ENCODE measurements at regions not wholly inside any gene's neighbourhood (a gene's known extent, or its start where the extent isn't known, plus 50 kb on each side); places are given as distances from the start of the nearest gene placed in this dataset.

GRCh38 chr4:131084997-131085396, 1989.0 kb downstream of the C4orf33 start:
- no peak for DNase-seq
- Histone ChIP-seq H3K27ac (replicated peaks) (no peak overlapping the region), H3K27me3 (ENCODE audit: low read depth) (no peaks in the 10 kb centered on the region), H3K36me3 (no peaks in the 10 kb centered on the region), H3K4me1 (no peaks in the 10 kb centered on the region), H3K9me3 (replicated peaks) (no peaks in the 10 kb centered on the region), H3K4me3 (no peak overlapping the region)
- intact Hi-C loops (cut with micrococcal nuclease): no loop called here
- no peak for TF ChIP-seq CTCF (IDR thresholded peaks at IDR 0.05; ENCODE audit: borderline replicate concordance)

- Histone ChIP-seq H3K4me3 (no peak overlapping the region), H3K4me1 (no peaks in the 10 kb centered on the region), H3K36me3 (no peaks in the 10 kb centered on the region), H3K9me3 (replicated peaks) (no peaks in the 10 kb centered on the region), H3K27me3 (ENCODE audit: low read depth) (no peaks in the 10 kb centered on the region), H3K27ac (replicated peaks) (no peak overlapping the region)
- intact Hi-C loops (cut with micrococcal nuclease): no loop called here
- no peak for DNase-seq
- peak; percentile 11 for TF ChIP-seq CTCF (IDR thresholded peaks at IDR 0.05; ENCODE audit: borderline replicate concordance)
Measured at GRCh38 chr4:131091896-131092295, 1995.9 kb downstream of the C4orf33 start.

GRCh38 chr4:131093303-131093702, 1997.4 kb downstream of the C4orf33 start:
- Histone ChIP-seq H3K4me1 (no peaks in the 10 kb centered on the region), H3K4me3 (no peak overlapping the region), H3K27ac (replicated peaks) (no peak overlapping the region), H3K9me3 (replicated peaks) (no peaks in the 10 kb centered on the region), H3K27me3 (ENCODE audit: low read depth) (no peaks in the 10 kb centered on the region), H3K36me3 (no peaks in the 10 kb centered on the region)
- DNase-seq: no peak
- no peak for TF ChIP-seq CTCF (IDR thresholded peaks at IDR 0.05; ENCODE audit: borderline replicate concordance)
- intact Hi-C loops (cut with micrococcal nuclease): no loop called here

GRCh38 chr4:131098976-131099375, 2003.0 kb downstream of the C4orf33 start:
- no peak for TF ChIP-seq CTCF (IDR thresholded peaks at IDR 0.05; ENCODE audit: borderline replicate concordance)
- no peaks in the 10 kb centered on the region for H3K27me3 ChIP-seq (ENCODE audit: low read depth)
- no peaks in the 10 kb centered on the region for H3K36me3 ChIP-seq
- no peak overlapping the region for H3K27ac ChIP-seq (replicated peaks)
- intact Hi-C loops (cut with micrococcal nuclease): no loop called here
- H3K4me1 ChIP-seq: no peaks in the 10 kb centered on the region
- no peaks in the 10 kb centered on the region for H3K9me3 ChIP-seq (replicated peaks)
- no peak for DNase-seq
- H3K4me3 ChIP-seq: no peak overlapping the region

- H3K4me3 ChIP-seq: no peak overlapping the region
- peaks cover under 1% of the 10 kb centered on the region for H3K9me3 ChIP-seq (replicated peaks)
- H3K4me1 ChIP-seq: no peaks in the 10 kb centered on the region
- H3K36me3 ChIP-seq: no peaks in the 10 kb centered on the region
- TF ChIP-seq CTCF (IDR thresholded peaks at IDR 0.05; ENCODE audit: borderline replicate concordance): no peak
- intact Hi-C loops (cut with micrococcal nuclease): no loop called here
- H3K27me3 ChIP-seq (ENCODE audit: low read depth): no peaks in the 10 kb centered on the region
- H3K27ac ChIP-seq (replicated peaks): no peak overlapping the region
- DNase-seq: no peak
Measured at GRCh38 chr4:131113273-131113672, 2017.3 kb downstream of the C4orf33 start.

GRCh38 chr4:131113704-131114103, 2017.8 kb downstream of the C4orf33 start:
- Histone ChIP-seq H3K27me3 (ENCODE audit: low read depth) (no peaks in the 10 kb centered on the region), H3K4me1 (no peaks in the 10 kb centered on the region), H3K27ac (replicated peaks) (no peak overlapping the region), H3K4me3 (no peak overlapping the region), H3K9me3 (replicated peaks) (no peaks in the 10 kb centered on the region), H3K36me3 (no peaks in the 10 kb centered on the region)
- intact Hi-C loops (cut with micrococcal nuclease): no loop called here
- no peak for DNase-seq
- no peak for TF ChIP-seq CTCF (IDR thresholded peaks at IDR 0.05; ENCODE audit: borderline replicate concordance)

Data from left ventricle myocardium inferior (tissue), 1 donor.